GM23338 (cell line): ENCODE measurements at regions not wholly inside any gene's neighbourhood (a gene's known extent, or its start where the extent isn't known, plus 50 kb on each side); places are given as distances from the start of the nearest gene placed in this dataset.

Experiments used
- CREB1 ChIP-seq: fragments of 250-450 bp; sonication (Bioruptor Pico); IDR thresholded peaks from 2 replicates; pipeline ENCODE4 v1.5.0; 2020; ENCODE audit warnings: low read depth, mild to moderate bottlenecking, moderate library complexity
- EZH2 ChIP-seq: fragments of 200-600 bp; sonication (generic); IDR thresholded peaks from one replicate; pipeline ENCODE4 v1.8.0; 2017; ENCODE audit warnings: antibody characterized with exemption, mild to moderate bottlenecking, low read depth; ENCODE audit not compliant: unreplicated experiment
- EZH2phosphoT487 ChIP-seq: fragments of 200-600 bp; sonication (generic); IDR thresholded peaks from one replicate; pipeline ENCODE4 v1.8.1; 2018; ENCODE audit warnings: antibody characterized with exemption; ENCODE audit not compliant: unreplicated experiment
- POLR2AphosphoS5 ChIP-seq: IDR thresholded peaks from 2 replicates; pipeline ENCODE4 v1.6.1; 2016; ENCODE audit warnings: antibody characterized with exemption, low read depth
- REST ChIP-seq: IDR thresholded peaks from one replicate; pipeline ENCODE4 v1.6.1; 2018; ENCODE audit warnings: antibody characterized with exemption; ENCODE audit not compliant: unreplicated experiment
- STAT1 ChIP-seq: IDR thresholded peaks from one replicate; pipeline ENCODE4 v1.6.1; 2016; ENCODE audit warnings: antibody characterized with exemption; ENCODE audit not compliant: unreplicated experiment
- ZNF331 ChIP-seq: fragments of 250-450 bp; sonication (Bioruptor Pico); IDR thresholded peaks from 2 replicates; pipeline ENCODE4 v1.5.0; 2020; ENCODE audit warnings: low read depth, mild to moderate bottlenecking, moderate library complexity
- TF ChIP-seq, protein P1 (sequence below), 2 experiments: fragments of 200-600 bp in 1 of 2; sonication (generic) in 1 of 2; conservative IDR thresholded peaks; 2 replicates each; pipeline versions ENCODE4 v1.5.1 to v1.6.1; 2016 to 2017; ENCODE audit warnings: antibody characterized with exemption in 2 of 2, low read depth in 2 of 2, mild to moderate bottlenecking in 2 of 2, moderate library complexity in 1 of 2
- TF ChIP-seq, protein P2 (sequence below): IDR thresholded peaks from 2 replicates; pipeline ENCODE4 v1.6.1; 2016; ENCODE audit warnings: antibody characterized with exemption

DNA sequence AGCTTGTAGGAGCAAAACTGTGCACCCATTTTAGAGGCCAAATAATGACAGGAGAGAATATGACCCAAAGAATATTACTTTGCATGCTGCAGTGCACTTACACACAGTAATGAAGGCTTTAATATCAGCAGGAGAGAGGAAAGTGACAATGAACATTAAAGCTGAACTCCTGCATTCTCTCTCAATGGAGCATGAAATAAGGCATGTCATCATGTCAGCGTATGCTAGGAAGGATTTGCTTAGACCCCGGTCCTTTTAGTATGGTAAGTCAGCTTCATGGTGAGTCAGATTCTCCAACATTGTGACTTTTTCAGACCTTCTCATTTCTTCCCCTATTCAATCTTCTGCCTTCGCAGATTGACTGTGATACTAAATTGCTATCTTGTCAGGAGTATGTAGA is 210.7 kb upstream of the TMPRSS15 start:
- TF ChIP-seq, protein P1, sequence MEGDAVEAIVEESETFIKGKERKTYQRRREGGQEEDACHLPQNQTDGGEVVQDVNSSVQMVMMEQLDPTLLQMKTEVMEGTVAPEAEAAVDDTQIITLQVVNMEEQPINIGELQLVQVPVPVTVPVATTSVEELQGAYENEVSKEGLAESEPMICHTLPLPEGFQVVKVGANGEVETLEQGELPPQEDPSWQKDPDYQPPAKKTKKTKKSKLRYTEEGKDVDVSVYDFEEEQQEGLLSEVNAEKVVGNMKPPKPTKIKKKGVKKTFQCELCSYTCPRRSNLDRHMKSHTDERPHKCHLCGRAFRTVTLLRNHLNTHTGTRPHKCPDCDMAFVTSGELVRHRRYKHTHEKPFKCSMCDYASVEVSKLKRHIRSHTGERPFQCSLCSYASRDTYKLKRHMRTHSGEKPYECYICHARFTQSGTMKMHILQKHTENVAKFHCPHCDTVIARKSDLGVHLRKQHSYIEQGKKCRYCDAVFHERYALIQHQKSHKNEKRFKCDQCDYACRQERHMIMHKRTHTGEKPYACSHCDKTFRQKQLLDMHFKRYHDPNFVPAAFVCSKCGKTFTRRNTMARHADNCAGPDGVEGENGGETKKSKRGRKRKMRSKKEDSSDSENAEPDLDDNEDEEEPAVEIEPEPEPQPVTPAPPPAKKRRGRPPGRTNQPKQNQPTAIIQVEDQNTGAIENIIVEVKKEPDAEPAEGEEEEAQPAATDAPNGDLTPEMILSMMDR (conservative IDR thresholded peaks at IDR 0.05; ENCODE audit: low read depth in 2 of 2): no peak
- TF ChIP-seq EZH2phosphoT487 (no peak), POLR2AphosphoS5 (no peak), EZH2 (no peak), CREB1 (CRISPR knock-in tag) (no peak), REST (no peak), STAT1 (no peak), ZNF331 (CRISPR knock-in tag) (no peak)
- TF ChIP-seq, protein P2, sequence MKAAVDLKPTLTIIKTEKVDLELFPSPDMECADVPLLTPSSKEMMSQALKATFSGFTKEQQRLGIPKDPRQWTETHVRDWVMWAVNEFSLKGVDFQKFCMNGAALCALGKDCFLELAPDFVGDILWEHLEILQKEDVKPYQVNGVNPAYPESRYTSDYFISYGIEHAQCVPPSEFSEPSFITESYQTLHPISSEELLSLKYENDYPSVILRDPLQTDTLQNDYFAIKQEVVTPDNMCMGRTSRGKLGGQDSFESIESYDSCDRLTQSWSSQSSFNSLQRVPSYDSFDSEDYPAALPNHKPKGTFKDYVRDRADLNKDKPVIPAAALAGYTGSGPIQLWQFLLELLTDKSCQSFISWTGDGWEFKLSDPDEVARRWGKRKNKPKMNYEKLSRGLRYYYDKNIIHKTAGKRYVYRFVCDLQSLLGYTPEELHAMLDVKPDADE: no peak
